GM12891 (cell line): ENCODE measurements at regions not wholly inside any gene's neighbourhood (a gene's known extent, or its start where the extent isn't known, plus 50 kb on each side); places are given as distances from the start of the nearest gene placed in this dataset.

Experiments used
- PAX5 ChIP-seq: IDR thresholded peaks from 2 replicates; pipeline ENCODE4 v1.6.1; 2011; ENCODE audit warnings: low read length, moderate library complexity, mild to moderate bottlenecking; ENCODE audit not compliant: insufficient read depth, severe bottlenecking
- POLR2A ChIP-seq: IDR thresholded peaks from 2 replicates; pipeline ENCODE4 v1.6.1; 2011; ENCODE audit warnings: low read depth, low read length, control low read depth
- POLR2AphosphoS5 ChIP-seq: IDR thresholded peaks from 2 replicates; pipeline ENCODE4 v1.6.1; 2011; ENCODE audit warnings: low read depth, low read length, control low read depth
- SPI1 ChIP-seq: IDR thresholded peaks from 2 replicates; pipeline ENCODE4 v1.6.1; 2011; ENCODE audit warnings: low read depth, low read length, control low read depth
- TAF1 ChIP-seq: IDR thresholded peaks from 2 replicates; pipeline ENCODE4 v1.6.1; 2011; ENCODE audit warnings: low read depth, low read length, control low read depth

DNA sequence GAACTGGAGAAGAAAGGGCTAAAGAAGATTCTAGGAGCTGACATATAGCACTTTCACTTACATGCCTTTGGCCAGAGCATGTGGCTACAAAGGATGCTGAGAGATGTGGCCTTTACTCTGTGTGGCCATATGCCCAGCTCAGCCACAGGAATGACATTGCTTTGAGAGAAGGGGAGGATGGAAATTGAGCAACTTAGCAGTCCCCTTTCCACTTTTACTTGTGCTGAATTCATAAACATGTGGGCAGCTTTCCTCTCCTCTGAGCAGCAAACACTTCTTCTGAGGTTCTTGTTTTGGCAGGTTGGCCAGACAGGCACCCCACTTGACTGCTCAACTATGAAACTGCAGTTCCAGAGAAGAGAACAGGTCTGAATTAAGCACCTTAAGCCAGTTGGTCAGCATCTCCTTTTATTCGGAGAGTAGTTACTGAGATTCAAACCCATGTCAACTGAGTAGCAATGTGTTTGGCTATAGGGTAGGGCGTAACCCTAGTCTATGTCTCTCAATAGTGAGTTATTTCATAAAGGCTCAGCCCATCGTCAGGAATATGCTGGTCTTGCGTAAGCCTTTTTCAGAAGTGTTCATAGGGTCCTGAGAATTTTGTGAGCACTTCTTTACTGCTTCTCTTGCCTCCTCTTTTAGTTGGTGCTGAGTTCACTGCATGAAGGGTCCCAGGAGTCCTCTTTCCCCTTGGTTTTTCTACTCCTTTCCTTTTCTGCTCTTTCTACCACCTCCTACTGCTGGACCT lies 134.5 kb downstream of the PALM2AKAP2 start:
- TF ChIP-seq POLR2A = no peak
- TF ChIP-seq POLR2AphosphoS5 = no peak
- TF ChIP-seq TAF1 = no peak
- TF ChIP-seq SPI1 = 0 out of 2 replicates have a peak, but pooled peaks have one; percentile 2
- no peak for TF ChIP-seq PAX5
